ENCODE measurements at regions not wholly inside any gene's neighbourhood (a gene's known extent, or its start where the extent isn't known, plus 50 kb on each side); places are given as distances from the start of the nearest gene placed in this dataset.

DNA sequence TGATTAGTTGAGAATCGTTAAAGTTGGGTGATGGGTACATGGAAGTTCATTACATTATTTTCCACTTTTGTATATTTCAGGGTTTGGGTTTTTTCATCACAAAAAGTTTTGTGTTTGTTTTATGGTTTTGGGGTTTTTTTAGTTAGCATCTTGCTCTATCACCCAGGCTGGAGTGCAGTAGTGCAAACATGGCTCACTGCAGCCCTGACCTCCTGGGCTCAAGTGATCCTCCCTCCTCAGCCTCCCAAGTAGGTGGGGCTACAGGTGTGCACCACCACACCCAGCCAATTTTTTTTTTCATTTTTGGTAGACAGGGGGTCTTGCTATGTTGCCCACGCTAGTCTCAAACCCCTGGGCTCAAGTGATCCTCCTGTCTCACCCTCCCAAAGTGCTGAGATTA is 100.1 kb upstream of the CHD2 start:
- no peak for TF ChIP-seq POLR2AphosphoS5 (IDR thresholded peaks at IDR 0.05)
- no peak for TF ChIP-seq CTCF (IDR thresholded peaks at IDR 0.05)
- TF ChIP-seq POLR2A (IDR thresholded peaks at IDR 0.05; ENCODE audit: low read depth), result no peak
- TF ChIP-seq EP300 (IDR thresholded peaks at IDR 0.05), result no peak

Data from esophagus muscularis mucosa (tissue), 4 donors.